SU-DHL-6 (cell line): ENCODE measurements at regions not wholly inside any gene's neighbourhood (a gene's known extent, or its start where the extent isn't known, plus 50 kb on each side); places are given as distances from the start of the nearest gene placed in this dataset.

Experiments used
- EZH2phosphoT487 ChIP-seq: fragments of 200-600 bp; sonication (generic), shearing (Covaris generic); conservative IDR thresholded peaks from 2 replicates; pipeline ENCODE4 v1.6.1; 2018; ENCODE audit warnings: mild to moderate bottlenecking, antibody characterized with exemption, low read length, moderate library complexity, mixed read lengths
- TF ChIP-seq, protein P1 (sequence below): fragments of 200-600 bp; sonication (generic); IDR thresholded peaks from one replicate; pipeline ENCODE4 v1.5.1; 2017; ENCODE audit warnings: antibody characterized with exemption, mild to moderate bottlenecking, low read length, moderate library complexity; ENCODE audit not compliant: insufficient read depth, poor library complexity, severe bottlenecking

DNA sequence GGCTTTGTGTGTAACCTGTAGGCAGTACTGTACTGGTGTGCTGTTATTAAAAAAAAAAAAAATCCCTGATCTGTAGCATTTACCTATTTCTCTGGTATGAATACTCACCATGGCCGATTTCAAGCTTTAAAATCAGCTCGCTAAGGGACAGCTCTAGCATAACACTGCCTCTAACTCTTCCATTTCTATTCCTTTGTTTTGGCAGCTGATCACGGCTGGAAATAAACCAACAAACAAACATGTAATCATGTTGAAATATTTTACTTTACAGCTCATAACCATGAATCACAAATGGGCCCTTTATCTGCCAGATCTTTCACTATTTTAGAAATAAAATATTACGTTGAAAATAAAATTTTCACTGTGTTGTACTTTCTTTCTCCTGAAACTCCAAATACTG lies 60.5 kb upstream of the IL15 start:
- TF ChIP-seq, protein P1, sequence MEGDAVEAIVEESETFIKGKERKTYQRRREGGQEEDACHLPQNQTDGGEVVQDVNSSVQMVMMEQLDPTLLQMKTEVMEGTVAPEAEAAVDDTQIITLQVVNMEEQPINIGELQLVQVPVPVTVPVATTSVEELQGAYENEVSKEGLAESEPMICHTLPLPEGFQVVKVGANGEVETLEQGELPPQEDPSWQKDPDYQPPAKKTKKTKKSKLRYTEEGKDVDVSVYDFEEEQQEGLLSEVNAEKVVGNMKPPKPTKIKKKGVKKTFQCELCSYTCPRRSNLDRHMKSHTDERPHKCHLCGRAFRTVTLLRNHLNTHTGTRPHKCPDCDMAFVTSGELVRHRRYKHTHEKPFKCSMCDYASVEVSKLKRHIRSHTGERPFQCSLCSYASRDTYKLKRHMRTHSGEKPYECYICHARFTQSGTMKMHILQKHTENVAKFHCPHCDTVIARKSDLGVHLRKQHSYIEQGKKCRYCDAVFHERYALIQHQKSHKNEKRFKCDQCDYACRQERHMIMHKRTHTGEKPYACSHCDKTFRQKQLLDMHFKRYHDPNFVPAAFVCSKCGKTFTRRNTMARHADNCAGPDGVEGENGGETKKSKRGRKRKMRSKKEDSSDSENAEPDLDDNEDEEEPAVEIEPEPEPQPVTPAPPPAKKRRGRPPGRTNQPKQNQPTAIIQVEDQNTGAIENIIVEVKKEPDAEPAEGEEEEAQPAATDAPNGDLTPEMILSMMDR = no peak
- no peak for TF ChIP-seq EZH2phosphoT487
